Stimulated activated CD8-positive, alpha-beta memory T cell treated with anti-CD3 and anti-CD28 coated beads, Interleukin-7, amount 100 ng/mL, for 48 hours (primary cell): ENCODE measurements at regions not wholly inside any gene's neighbourhood (a gene's known extent, or its start where the extent isn't known, plus 50 kb on each side); places are given as distances from the start of the nearest gene placed in this dataset.
A peak's percentile ranks its signal among the peaks of the same experiment; 100 is the strongest.
"Not testable (repeated sequence)": the region's sequence is repeated elsewhere in the genome, so short reads cannot be mapped to it uniquely, and the experiment has no call there.

Experiments used
- DNase-seq, 2 donors: peaks; one replicate each; pipeline ENCODE4 v3.0.0-alpha.2; 2020; ENCODE audit warnings: low read depth in 1 of 2; ENCODE audit errors: extremely low read depth in 1 of 2

GRCh38 chr11:14573539-14574057, 53.4 kb upstream of the PSMA1 start:
- not testable (repeated sequence) for DNase-seq

GRCh38 chr11:14577292-14577691, 57.1 kb upstream of the PSMA1 start:
- no peak for DNase-seq

GRCh38 chr11:14577835-14578529, 57.8 kb upstream of the PSMA1 start:
- no peak for DNase-seq

GRCh38 chr11:14578541-14578956, 58.4 kb upstream of the PSMA1 start:
- peak; percentile 22 to 32 for DNase-seq

GRCh38 chr11:14579646-14580045, 59.5 kb upstream of the PSMA1 start:
- no peak for DNase-seq

- DNase-seq = no peak
Observed at GRCh38 chr11:14582793-14583192, 60.8 kb upstream of the PDE3B start.

- no peak for DNase-seq
Observed at GRCh38 chr11:14583252-14584034, 60.2 kb upstream of the PDE3B start.

GRCh38 chr11:14584035-14584363, 59.6 kb upstream of the PDE3B start:
- DNase-seq = no peak

- no peak for DNase-seq
Observed at GRCh38 chr11:14584595-14584994, 59.0 kb upstream of the PDE3B start.

GRCh38 chr11:14585438-14585837, 58.2 kb upstream of the PDE3B start:
- DNase-seq = no peak

- DNase-seq = no peak
Observed at GRCh38 chr11:14587258-14587657, 56.3 kb upstream of the PDE3B start.

GRCh38 chr11:14588681-14589080, 54.9 kb upstream of the PDE3B start:
- DNase-seq = no peak

GRCh38 chr11:14589421-14589820, 54.2 kb upstream of the PDE3B start:
- DNase-seq = no peak

GRCh38 chr11:14591046-14591445, 52.6 kb upstream of the PDE3B start:
- DNase-seq = not testable (repeated sequence)

- no peak for DNase-seq
Observed at GRCh38 chr11:14593671-14594070, 49.9 kb upstream of the PDE3B start.
